ENCODE measurements at regions not wholly inside any gene's neighbourhood (a gene's known extent, or its start where the extent isn't known, plus 50 kb on each side); places are given as distances from the start of the nearest gene placed in this dataset.

DNA sequence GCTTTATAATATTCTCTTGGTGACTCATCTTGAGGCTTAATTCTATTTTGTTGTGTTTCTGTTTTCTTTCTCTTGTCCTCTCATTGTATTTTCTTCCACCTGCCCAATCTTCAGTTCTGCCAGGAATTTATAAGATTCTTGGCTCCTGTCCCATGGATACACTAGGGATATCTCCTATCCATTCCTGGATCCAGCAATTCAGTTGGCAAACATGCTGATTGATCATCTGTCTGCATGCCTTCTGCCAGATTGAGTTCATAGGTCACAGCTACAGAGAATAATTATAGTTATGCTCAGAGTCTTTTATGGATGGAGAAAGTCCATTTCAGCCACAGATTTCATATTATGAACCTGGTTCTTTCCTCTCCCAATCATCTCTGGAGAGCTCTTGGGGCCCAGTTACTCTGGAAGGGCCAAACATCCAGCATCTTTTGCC, 140.4 kb upstream of the MAGI2 start:
- DNase-seq (ENCODE audit: extremely low read depth, low read depth, low spot score) = no peak

DNA sequence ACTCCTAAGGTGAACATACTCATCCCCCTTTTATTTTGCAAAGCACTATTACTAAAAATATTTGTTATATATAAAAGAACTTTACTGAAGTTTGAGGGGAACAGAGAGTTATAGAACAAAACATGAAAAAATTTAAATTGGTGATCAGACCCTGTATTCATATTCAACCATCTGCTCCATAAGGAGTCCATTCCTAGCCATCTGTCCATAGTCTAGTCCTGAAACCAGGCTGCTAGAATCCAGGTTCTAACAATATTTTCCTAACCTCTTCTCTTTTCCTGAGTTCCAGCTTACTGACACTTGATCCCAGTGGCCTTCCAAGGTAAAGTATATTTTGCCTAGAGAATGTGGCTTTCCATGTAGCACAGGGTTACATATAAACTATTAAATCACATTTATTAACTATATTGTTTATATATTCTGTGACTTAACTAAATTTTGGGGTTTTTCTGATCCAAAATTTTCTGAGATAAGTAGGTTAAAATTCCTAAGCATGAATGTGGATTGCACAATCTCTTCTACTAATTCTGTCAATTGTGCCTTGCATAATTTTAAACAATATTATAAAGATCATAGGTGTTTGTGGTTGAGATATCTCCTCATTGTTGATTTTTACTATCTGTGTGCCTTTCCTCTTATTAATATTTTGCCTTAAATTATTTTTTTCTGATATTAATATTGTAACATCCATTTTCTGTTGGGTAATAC, 137.6 kb upstream of the MAGI2 start:
- no peak for DNase-seq (ENCODE audit: extremely low read depth, low read depth, low spot score)

- no peak for DNase-seq (ENCODE audit: extremely low read depth, low read depth, low spot score)
These were observed 136.9 kb upstream of the MAGI2 start for GRCh38 chr7:79590391-79590790.

GRCh38 chr7:79570903-79571302, 117.4 kb upstream of the MAGI2 start:
- DNase-seq (ENCODE audit: extremely low read depth, low read depth, low spot score) = no peak

DNA sequence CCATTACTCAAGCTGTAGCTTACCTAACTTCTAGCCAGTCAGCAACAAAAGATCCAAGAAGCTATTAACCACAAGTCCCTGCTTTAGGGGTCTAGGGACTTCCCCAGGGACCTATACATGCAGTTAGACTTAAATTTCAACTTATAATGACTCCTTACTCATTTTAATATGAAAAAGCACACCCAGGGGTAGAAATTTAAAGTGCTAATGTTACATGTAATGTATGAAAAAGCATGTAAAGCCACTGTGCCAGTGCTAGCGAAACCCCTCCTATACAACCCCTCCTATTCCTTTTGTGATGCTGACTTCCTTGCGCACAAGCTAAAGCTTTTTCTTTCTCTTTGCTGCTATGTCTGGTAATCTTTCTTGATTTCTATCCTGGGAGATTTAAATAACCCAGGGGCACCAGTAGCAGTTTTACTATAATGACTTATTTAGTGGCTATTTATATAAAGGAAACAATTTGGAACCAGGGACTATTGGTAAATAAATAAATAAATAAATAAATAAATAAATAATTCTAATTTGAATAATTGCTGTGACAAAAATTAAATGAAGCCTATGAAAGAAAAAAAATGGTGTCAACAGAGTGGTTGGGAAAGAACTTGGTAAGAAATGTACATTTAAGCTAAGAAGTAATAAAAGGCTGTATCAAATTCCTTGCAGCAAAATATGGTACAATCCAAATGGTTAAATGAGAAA, 110.5 kb upstream of the MAGI2 start:
- no peak for DNase-seq (ENCODE audit: extremely low read depth, low read depth, low spot score)

GRCh38 chr7:79555571-79555970, 102.1 kb upstream of the MAGI2 start:
- no peak for DNase-seq (ENCODE audit: extremely low read depth, low read depth, low spot score)

DNA sequence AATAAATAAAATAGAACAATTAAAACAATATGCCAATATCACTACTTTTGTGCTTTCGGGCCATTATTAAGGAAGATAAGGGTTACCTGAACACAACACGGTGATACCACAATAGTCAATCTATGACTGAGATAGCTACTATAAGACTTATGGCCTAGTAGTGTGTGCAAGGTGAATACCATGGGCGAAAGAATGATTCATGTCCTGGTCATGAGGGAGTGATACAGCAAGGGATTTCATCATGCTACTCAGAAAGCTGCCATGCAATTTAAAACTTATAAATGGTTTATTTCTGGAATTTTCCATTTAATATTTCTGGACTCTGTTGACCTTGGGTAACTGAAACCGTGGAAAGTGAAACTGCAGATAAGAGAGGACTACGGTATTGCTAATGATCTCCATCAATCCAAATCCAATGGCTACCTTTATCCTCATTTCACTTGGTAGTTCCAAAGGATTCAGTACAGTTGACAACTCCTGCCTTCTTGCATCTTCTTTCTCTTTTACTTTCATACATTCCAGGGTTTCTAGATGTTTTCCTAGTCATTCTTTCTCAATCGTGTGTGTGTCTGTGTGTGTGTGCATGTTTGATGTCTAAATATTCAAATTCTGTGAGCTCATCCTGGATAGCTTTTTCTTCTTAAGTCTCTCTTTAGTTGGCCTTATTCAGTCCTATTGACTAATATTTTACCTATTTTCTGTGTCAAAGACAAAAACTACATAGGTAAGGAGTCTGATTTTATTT, 100.5 kb upstream of the MAGI2 start:
- DNase-seq (ENCODE audit: extremely low read depth, low read depth, low spot score) = no peak

DNA sequence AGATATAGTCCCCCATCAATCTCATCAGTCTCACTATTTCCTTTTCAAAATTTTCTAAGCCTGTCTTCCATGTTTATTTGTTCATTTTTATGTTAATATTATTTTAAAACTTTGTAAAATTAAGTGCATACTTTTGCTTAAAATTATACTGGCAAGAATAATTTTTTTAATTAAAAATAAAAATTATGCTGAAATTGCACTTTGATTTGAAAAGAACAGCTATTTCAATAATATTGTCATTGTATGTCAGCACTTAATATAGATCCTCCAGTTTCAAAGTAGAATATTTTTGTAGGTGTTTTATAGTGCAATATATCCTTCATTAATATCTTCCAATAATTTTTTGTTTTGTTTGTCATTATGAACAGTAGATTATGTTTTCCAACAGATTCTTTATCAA, 99.0 kb upstream of the MAGI2 start:
- no peak for DNase-seq (ENCODE audit: extremely low read depth, low read depth, low spot score)

GRCh38 chr7:79548727-79549126, 95.3 kb upstream of the MAGI2 start:
- no peak for DNase-seq (ENCODE audit: extremely low read depth, low read depth, low spot score)

GRCh38 chr7:79547132-79547531, 93.7 kb upstream of the MAGI2 start:
- no peak for DNase-seq (ENCODE audit: extremely low read depth, low read depth, low spot score)

GRCh38 chr7:79540592-79540991, 87.1 kb upstream of the MAGI2 start:
- DNase-seq (ENCODE audit: extremely low read depth, low read depth, low spot score) = no peak

GRCh38 chr7:79534128-79534527, 80.7 kb upstream of the MAGI2 start:
- no peak for DNase-seq (ENCODE audit: extremely low read depth, low read depth, low spot score)

- DNase-seq (ENCODE audit: extremely low read depth, low read depth, low spot score) = no peak
These were observed 78.6 kb upstream of the MAGI2 start for GRCh38 chr7:79531905-79532664.

DNA sequence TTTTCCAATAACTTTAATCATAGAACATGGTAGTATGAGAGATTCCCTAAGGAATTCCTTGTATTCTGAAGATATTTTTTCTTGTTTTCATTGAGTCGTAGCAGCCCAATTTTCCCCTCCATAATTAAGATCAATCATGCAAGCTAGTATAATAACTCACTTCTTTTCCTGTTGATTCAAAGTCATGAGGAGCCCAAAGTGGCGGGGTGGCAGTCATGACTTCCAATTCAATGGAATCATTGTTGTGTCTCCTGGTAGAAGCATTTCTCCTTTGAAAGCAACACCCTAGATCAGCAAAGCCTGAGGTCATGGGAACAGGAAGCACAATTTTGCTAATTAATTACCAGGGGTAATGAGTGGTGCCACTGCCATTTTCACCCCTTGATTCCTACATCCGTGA, 77.6 kb upstream of the MAGI2 start:
- no peak for DNase-seq (ENCODE audit: extremely low read depth, low read depth, low spot score)

DNA sequence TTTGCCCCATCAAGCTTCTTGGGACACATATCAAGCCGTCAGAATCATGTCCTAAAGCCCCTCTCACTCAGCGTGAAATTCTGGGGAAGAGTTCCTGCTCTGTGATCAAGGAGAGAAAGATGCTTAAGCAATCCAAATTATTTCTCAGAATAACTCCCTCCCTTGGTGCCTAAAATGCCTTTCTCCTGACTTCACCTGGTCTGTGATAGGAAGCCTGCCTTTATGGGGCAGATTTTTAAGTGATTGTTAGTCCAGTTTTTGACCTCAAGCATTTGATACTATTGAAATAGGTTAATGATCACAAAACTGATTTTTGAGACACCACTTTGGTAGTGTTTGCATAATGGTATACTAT, 76.4 kb upstream of the MAGI2 start:
- no peak for DNase-seq (ENCODE audit: extremely low read depth, low read depth, low spot score)

GRCh38 chr7:79529214-79529880, 75.9 kb upstream of the MAGI2 start:
- no peak for DNase-seq (ENCODE audit: extremely low read depth, low read depth, low spot score)

DNA sequence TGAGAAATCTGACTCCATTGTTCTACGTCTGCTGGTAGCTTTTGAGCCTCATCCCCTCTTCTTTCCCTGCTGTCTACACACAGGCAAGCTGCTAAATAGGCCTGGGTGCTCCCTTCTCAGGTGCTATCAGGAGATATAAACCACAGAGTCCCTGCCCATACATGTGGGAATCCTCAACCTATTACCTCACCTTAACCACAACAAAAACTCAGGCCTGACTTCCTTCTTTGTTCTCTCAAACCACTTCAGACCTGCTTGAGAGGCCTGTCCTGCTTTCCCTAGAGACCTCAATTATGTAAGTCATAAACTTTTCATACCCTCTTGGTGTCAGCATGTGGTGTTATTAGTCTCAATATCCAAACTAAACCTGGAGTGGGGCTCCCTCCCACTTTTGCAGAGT, 75.0 kb upstream of the MAGI2 start:
- no peak for DNase-seq (ENCODE audit: extremely low read depth, low read depth, low spot score)

- no peak for DNase-seq (ENCODE audit: extremely low read depth, low read depth, low spot score)
These were observed 70.6 kb upstream of the MAGI2 start for GRCh38 chr7:79524048-79524447.

DNA sequence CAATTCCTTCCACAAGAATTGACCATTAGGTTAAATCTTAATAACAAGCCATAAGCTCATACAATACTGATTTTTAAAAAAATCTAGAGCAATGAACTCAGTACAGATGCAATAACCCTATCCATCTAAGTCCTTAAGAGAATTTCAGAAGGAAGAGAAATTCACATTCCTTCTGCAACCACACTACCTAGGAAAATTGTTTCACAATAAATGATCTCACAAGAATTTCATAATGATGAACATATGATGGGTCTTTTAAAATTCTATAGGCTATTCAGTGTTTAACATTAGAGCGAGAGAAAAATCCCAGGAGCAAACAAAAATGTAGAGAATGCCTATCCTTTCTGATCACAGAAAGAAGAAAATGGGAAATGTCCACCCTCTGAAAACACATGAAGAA, 70.0 kb upstream of the MAGI2 start:
- DNase-seq (ENCODE audit: extremely low read depth, low read depth, low spot score) = no peak

DNA sequence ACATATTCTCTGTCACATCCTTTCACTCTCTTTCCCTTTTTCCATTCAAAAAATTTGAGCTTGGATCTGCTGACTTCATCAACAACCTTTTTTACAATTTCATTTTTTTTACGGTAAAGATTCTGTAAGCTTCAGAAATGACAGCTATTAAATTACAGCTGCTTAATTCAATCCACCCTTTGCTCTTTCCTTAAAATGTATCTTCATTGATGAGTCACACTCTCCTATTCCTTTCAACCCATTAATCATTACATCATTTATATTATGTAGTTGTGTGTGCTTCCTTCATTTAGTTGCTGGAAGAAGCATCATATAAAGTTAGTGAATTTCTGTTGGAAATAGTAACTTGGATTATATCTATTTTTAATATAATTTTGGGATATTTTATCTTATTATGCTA, 67.1 kb upstream of the MAGI2 start:
- no peak for DNase-seq (ENCODE audit: extremely low read depth, low read depth, low spot score)

GRCh38 chr7:79515358-79515757, 61.9 kb upstream of the MAGI2 start:
- DNase-seq (ENCODE audit: extremely low read depth, low read depth, low spot score) = no peak

All from glomerular endothelial cell (primary cell).